Stimulated activated CD4-positive, alpha-beta T cell treated with anti-CD3 and anti-CD28 coated beads, Interleukin-1b, Interleukin-23, amount 100 ng/mL, for 24 hours (primary cell): ENCODE measurements at regions not wholly inside any gene's neighbourhood (a gene's known extent, or its start where the extent isn't known, plus 50 kb on each side); places are given as distances from the start of the nearest gene placed in this dataset.
"Not testable (repeated sequence)": the region's sequence is repeated elsewhere in the genome, so short reads cannot be mapped to it uniquely, and the experiment has no call there.

Experiments used
- DNase-seq, 4 experiments: peaks; one replicate each; pipeline ENCODE4 v3.0.0-alpha.2; 2020; ENCODE audit warnings: low read depth in 4 of 4, low spot score in 1 of 4

DNA sequence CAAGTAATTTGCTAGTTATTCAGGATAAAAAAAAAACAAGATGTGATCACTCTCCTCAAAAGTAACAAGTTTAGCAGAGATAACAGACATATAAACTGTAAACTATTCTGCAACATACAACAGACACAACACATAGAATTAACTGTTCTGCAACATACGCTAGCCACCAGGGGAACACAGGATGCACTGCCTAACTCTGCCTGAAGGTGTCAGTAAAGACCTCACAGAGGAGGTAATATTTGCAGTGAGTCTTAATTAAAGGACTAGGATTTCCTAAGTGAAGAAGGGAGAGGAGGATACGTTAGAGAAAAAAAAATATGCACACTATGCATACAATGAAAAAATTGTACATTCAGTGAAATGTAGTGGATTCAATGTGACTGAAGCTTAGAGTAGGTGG, 129.6 kb downstream of the NBPF8 start:
- DNase-seq, result peak; percentile 60 to 80 (median 66)

DNA sequence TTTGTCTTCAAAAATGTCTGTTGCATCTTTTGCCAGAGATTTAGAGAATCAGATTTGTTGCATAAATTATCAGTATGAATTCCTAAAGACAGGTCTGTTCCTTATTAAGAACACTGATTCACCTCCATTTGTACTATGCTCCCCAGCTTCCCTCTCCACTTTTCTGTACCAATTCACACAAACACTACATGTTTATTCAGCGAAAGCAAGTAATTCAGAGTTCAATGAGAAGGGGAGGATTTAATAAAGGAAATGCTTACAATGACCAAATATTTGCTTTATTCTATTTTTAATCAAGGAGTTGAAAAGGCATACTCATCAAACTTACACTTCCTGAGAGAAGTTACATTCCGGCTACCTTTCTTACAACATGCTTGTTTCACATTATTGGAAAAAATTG, 135.5 kb downstream of the NBPF8 start:
- not testable (repeated sequence) for DNase-seq

DNA sequence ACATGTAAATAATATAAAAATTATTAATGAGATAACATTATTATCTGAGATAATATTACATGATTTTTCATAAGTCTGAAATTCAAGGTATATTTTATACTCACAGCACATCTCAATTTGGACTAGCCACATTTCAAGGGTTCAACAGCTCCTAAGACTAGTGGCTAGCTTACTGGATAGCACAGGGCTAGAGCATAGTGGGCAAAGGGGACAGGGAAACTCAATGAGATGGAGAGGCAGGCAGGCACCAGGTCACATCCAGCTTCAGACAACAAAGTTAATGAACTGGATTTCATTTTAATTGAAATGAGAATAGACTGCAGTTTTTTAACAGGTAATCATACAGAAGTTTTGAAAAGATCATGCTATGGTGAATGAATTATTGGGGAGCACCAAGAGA, 137.4 kb downstream of the NBPF8 start:
- DNase-seq, result not testable (repeated sequence)

DNA sequence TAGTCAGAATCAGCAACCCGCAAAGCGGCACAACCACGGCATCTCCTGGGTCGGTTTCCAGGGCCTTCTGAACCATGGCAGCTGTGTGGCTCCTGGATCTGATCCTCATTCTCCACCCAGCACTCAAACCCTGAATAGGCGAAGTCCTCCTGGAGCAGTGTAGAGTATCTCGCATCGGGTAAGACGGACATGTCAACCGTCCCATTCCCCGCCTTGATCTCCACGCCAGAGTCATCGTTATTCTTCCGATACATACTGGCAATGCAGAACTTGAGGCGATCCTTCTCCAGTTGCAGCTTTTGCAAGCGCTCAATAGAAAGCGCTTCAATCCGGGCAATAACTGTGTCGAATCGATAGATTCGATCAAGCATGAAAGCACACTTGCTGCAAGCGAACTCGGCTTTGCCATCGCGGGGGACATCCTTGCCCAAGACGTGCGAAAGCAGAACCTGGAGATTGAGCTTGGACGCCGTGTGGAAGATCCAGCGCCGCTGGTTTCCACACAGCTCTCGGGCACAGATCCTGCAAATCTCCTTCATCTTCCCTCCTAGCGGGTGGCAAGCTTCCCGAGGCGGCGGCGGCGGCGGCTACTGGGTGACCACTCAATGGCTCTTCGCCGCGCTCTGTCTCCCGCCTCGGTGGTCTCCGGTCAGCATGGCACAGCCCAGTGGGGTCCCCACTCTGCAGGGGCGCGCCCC, 142.9 kb downstream of the NBPF8 start:
- DNase-seq, result not testable (repeated sequence)

DNA sequence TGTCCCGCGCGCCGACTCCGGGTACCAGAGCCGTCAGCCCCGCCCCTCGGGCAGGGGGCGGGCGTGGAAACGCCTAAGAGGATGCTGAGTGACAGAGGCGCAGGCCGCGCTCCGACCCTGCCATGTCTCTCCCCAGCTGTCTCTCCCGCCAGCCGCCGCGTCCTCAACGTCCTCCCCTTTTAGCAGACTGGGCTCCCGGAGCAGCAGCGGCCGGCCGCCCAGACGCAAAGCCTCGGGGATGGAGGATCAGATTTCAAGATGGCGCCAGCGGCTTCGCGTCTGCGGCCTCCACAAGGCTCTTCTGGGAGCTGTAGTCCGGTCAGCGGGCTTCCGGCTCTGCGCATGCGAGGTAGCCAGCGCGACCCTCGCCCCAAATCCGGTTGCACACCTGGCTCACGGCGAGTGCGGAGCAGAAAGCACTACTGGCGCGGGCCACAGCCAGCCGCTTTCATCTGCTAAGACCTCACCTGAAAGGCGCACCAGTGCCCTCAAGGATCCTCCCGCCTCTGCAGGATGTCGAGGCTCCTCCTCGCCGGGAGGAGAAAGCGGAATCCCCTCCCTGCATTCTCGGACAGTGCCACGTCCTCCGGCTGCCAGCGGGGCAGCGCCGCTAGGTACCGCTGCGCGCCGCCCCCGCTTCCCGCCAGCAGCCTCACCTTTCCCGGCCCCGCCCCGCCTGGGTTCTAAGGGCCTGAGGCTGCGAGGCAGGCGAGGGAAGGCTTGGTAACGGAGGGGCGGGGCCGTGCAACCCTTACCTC, 143.6 kb downstream of the NBPF8 start:
- peak; percentile 19 to 30 (median 24) for DNase-seq

DNA sequence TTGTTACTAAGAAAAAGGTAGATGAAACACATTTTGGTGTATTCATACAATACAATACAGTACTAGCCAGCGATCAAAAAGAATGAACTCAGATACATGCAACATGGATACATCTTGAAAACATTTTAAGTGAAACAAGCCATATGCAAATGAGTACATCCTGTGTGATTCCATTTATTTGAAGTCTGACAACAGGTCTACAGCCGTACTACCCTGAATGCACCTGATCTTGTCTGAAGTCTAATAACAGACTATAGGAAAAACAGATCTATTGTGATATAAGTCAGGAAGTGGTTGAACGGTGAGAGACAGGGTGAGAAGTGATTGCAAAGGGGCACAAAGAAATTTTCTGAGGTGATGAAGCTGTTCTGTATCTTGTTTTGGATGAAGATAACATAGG, 146.9 kb downstream of the NBPF8 start:
- not testable (repeated sequence) for DNase-seq

DNA sequence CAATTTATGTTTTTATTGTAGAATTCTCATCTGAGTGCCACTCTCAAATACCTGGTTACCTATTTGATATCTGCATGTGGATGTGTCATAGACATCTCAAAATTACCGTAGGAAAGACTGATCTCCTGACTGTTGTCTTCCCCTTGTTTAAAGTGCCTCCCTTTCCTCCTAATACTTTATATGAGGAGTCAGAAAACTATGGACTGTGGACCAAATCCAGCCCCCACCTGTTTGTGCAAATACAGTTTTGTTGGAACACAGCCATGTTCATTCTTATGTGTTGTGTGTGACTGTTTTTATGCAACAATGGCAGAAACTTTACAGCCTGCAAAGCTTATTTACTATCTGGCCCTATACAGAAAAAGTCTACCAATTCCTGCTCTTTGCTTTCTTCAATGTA, 150.6 kb downstream of the NBPF8 start:
- DNase-seq, result not testable (repeated sequence)

DNA sequence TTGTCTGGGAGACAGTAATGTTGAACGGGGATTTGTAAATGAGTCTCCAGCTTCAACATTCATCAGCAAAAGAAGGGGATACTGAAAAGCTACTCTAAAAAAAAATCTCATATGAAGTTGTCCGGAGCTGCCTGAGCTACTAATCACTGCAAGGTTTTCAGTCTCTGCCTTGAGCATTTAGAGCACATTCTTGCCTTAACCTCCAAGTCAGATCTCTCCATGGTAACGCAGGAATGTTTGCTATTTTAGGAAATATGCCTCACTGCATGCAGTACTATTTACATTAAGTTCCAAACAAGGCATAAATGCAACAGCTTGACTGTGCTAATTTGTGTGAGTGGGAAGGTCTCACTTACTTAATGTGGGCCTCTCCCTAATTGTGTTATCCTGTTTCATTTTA, 152.8 kb downstream of the NBPF8 start:
- DNase-seq, result not testable (repeated sequence)

DNA sequence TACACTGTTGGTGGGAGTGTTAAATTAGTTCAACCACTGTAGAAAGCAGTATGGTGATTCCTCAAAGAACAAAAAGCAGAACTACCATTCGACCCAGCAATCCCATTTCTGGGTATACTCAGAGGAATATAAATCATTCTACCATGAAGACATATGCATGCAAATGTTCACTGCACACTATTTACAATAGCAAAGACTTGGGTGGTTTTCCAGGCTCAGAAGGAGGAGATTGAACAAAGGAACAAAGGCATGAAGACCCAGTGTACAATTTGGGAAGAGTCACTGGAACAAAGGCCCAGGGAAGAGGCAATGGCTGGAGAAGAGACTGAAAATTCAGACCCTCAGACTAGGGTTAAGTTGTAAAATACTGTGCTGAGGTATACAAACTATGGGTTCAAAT, 148.5 kb upstream of the NBPF26 start:
- DNase-seq, result not testable (repeated sequence)

DNA sequence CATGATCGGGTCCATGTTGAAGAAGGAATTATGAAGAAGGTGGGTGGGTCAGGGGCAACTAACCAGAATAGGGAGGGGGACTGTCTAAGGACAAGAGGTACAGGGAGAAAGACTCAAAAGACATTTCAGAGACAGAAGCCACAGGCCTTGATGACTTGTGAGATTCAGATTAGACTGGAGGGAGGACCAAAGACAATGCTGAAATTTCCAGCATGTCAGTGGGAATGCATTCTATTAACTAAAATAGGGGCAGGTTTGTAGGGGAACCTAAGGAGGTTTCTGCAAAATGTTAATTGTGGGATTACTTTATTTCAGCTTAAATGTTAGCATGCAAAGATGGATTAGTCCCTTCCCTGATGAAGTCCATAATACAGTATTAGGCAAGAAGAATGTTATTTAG, 141.6 kb upstream of the NBPF26 start:
- not testable (repeated sequence) for DNase-seq

DNA sequence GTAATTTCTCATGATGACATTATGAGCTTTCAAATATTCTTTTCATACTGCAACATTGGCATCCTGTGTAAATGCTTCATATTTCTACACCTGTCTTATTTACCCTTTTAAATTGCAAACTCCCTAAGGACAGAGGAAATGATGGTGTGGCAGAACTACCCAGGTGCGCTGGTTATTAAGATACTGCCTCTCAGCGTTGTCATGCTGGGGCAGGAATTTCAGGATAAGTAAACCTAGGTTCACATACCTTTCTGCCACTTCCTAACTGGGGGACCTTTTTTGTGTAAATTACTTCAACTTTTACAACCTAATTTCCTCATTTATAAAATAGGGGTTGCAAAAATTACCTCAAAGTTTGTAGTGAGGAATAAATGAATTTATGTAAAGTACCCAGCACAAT, 137.7 kb upstream of the NBPF26 start:
- not testable (repeated sequence) for DNase-seq

DNA sequence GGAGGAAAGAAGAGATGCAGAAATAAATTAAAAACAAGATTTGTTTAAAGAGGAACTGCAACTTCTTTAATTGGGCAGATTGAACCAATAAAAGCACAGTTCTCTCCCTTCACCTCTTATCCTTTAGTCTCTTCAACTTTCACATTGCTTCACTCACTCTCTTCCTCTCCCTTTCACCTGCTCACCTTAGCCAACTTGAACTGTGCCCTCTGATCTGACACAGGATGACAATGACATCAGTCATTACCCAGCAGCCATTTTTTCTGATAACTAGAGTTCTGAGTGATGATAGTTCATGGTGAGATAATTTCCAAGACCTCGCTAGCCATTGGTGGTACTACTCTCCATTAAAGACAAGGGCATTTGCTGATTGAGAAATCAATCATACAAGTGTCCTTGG, 134.9 kb upstream of the NBPF26 start:
- DNase-seq, result not testable (repeated sequence)

DNA sequence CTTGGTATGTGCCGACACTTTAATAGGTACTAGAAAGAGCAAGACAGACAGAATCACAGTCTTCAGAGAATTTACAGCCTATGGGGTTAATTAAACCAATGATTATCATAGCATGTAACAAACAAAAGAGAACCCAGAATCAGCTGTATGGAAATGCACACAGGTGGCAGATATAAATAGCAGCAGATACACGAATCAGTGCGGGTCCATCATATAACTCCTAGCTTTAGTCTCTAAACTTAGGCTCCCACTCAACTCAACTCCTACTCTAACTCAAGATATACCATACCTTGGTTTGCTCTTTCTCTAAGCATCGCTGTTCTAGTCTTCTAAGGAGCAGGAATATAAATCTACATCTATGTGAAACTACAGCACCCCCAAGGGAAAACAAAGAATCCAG, 132.0 kb upstream of the NBPF26 start:
- DNase-seq, result not testable (repeated sequence)

DNA sequence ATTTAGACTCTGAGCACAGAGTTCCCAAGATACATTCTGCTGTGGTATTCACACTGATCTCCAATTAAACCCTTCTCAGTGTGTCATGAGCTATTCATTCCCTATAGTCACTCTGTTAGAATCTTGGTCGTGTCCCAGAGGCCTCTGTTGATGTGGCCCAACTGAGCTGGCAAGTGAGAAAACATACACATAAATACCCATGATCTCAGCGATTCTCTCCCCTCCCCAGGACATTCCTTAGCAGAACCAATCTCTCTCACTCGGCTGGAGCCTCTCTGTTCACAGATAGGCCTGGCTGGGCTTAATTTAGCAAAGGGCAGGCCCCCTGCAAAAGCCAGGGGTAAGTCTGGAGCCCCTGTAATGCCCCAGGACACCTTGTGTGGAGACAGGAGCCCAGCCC, 130.8 kb upstream of the NBPF26 start:
- DNase-seq, result not testable (repeated sequence)

DNA sequence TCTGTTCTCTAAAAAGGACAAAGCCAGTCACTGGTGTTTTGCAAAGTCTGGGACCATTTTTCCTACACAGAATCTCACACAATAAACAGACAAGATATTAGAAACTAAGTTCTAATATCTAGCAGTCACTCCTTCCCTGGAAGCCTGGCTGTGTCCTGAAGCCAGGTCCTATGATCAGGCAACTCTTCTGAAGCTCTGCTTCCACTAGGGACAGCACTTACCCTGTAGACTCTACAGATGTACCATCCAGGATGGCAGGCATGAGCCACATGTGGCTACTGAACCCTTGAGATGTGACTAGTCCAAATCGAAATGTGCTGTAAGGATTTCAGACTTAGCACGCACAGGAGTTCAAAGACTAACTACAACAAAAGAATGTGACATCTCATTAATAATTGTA, 130.1 kb upstream of the NBPF26 start:
- not testable (repeated sequence) for DNase-seq

DNA sequence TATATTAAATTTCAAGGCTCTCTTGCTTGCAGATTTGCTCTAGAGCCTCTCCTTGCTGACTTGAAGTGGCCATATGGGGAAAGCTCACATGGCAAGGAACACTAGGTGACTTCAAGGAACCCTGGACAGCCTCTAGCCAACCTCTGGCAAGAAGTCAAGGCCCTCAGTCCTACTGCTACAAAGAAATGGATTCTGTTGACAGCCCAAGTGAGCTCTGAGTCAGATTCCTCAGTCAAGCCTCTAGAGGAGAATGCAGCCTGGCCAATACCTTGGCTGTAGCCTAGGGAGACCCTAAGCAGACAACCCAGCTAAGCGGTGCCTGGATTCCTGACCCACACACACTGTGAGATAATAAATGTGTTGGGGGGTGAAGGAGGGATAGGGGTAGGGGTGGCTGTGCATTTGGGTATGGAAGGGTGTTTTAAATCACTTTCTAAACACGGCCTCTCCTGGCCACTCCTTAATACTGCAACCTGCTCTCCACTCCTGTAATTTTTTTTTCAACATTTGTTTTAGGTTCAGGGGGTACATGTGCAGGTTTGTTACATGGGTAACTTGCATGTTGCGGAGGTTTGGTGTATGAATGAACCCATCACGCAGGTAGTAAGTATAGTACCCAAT, 125.3 kb upstream of the NBPF26 start:
- DNase-seq, result not testable (repeated sequence)

DNA sequence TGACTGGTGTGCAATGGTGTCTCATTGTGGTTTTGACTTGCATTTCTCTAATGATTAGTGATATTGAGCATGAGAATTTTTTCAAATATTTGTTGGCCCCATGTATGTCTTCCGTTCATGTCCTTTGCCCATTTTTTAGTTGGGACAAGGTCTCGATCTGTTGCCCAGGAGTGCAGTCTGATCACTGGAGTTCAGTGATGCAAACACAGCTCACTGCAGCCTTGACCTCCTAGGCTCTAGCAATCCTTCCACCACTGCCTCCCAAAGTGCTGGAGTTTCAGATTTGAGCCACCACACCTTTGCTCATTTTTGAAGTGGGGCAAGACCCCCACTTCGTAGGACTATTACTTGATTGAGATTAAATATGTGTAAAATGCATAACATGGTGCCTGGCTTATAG, 124.2 kb upstream of the NBPF26 start:
- not testable (repeated sequence) for DNase-seq

DNA sequence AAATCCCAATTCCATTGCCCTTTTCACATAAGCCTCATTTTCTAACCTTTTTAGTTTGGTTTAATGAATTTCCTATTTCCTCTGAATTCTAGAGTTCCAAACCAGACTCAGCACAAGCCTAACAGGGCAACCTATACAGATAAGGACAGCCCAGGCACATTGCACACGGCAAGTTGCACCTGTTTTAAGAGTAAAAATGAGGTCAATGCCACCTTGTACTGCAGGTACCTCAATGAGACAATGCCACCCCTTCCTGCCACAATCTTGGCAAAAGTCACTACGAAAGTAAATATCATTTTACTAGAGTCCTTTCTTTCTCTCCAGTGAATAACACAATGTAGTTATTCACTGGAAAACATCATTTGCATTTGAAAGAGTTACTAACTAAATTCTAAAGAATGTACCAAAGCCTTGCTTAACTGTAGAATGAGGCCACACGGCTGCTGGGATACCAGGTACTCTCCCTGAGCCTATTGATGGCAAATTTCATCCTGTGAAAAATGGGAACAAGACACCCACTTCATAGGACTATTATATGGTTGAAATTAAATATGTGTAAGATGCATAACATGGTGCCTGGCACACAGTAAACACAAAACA, 123.2 kb upstream of the NBPF26 start:
- not testable (repeated sequence) for DNase-seq

DNA sequence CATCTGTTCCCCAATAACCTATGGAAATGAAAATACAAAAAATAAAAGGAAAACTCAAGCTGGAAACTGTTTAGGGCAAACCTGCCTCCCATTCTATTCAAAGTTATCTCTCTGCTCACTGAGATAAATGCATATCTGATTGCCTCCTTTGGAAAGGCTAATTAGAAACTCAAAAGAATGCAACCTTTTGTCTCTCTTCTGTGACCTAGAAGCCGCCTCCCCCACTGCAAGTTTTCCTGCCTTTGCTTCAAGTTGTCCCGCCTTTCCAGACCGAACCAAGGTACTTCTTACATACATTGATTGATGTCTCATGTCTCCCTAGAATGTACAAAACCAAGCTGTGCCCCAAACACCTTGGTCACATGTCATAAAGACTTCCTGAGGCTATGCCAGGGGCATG, 115.9 kb upstream of the NBPF26 start:
- not testable (repeated sequence) for DNase-seq

DNA sequence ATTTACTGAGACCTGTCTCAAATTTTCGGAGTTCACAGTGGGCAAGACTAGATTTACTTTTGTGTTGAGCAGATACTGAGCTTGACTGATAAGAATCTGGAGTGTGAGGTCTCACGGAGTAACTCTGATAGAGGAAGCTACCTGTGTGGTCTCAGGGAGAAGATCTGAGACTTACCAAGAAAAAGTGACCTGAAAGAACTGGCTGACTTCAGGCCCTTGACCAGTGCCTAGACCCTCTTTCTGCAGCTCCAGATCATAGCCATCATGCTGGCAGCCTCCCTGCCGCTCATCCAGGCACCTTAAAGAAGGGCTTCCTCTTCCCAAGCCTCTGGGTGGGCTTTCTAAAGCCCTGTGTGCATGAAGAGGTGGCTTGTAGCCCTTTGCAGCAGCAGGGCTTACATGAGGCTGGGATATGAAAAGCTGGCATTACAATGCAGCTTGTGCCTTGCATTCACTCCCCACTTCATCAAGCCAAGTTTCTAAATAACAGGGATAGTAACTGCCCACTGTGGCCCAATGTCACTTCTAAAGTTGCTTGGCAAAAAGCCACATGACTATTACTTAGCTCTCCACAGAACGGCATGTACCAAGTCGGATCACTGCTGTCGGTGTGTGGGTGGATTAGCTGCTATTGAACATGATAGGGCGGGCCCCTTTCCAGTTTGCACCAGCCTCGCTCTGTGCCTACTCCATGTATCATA, 115.3 kb upstream of the NBPF26 start:
- not testable (repeated sequence) for DNase-seq

DNA sequence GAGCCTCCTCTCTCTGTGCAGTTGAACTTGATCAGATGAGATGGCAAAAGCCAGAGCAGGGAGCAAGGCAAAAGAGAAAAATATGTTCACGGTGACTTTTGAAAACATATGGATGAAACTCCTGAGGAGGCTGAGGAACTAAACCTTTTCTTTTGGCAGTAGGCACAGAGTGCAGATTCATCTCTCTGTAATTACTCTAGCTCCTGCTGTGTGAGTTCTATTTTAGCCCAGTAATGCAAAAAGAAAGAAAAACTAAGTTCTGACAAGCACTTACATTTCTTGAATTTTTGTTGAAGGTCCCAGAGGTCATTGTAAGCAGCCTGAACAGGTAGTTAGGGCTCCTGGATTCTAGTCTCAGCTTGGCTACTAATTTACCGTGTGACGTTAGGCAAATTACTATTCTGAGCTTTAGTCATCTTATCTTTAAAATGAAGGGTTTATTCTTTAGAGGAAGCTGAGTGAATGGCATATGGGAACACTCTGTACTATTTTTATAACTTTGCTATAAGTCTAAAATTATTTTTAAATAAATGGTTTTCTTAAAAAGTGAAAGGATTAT, 114.7 kb upstream of the NBPF26 start:
- DNase-seq, result not testable (repeated sequence)
